Tibial nerve (tissue), 4 donors: ENCODE measurements at regions not wholly inside any gene's neighbourhood (a gene's known extent, or its start where the extent isn't known, plus 50 kb on each side); places are given as distances from the start of the nearest gene placed in this dataset.

Source experiments
- DNase-seq, 2 donors: peaks; one replicate each; pipeline ENCODE4 v3.0.0-alpha.2; 2019; ENCODE audit warnings: low spot score in 2 of 2
- H3K27ac ChIP-seq, 4 donors: fragments of 200-600 bp; sonication (generic) in 3 of 4; one replicate each; pipeline ENCODE4 v1.5.1; 2017 to 2019; ENCODE audit warnings: mild to moderate bottlenecking in 1 of 4
- H3K27me3 ChIP-seq, 2 donors: fragments of 200-600 bp; sonication (generic) in 1 of 2; one replicate each; pipeline versions ENCODE4 v1.5.1 to v1.6.0; 2017 to 2019
- H3K36me3 ChIP-seq, 3 donors: fragments of 200-600 bp; sonication (generic); one replicate each; pipeline ENCODE4 v1.5.1; 2018 to 2019
- H3K4me1 ChIP-seq, 4 donors: fragments of 200-600 bp; sonication (generic) in 3 of 4; one replicate each; pipeline ENCODE4 v1.5.1; 2017 to 2019
- H3K4me3 ChIP-seq, 4 donors: fragments of 200-600 bp; sonication (generic) in 3 of 4; one replicate each; pipeline ENCODE4 v1.5.1; 2017 to 2019; ENCODE audit warnings: mild to moderate bottlenecking in 1 of 4, moderate library complexity in 1 of 4
- H3K9me3 ChIP-seq, 4 donors: fragments of 200-600 bp; sonication (generic) in 3 of 4; one replicate each; pipeline ENCODE4 v1.5.1; 2017 to 2019
- CTCF ChIP-seq, 5 experiments: fragments of 200-600 bp in 3 of 5; fragments of 450-650 bp in 2 of 5; sonication (generic) in 3 of 5; IDR thresholded peaks; one replicate each; pipeline ENCODE4 v1.5.1; 2016 to 2019; ENCODE audit warnings: antibody characterized with exemption in 5 of 5, mild to moderate bottlenecking in 3 of 5, moderate library complexity in 2 of 5
- EP300 ChIP-seq, 2 donors: sonication (generic); formaldehyde crosslinking; IDR thresholded peaks; one replicate each; pipeline ENCODE4 v1.6.1; 2017; ENCODE audit warnings: antibody characterized with exemption in 2 of 2, mild to moderate bottlenecking in 1 of 2
- POLR2A ChIP-seq, 2 donors: fragments of 450-650 bp; IDR thresholded peaks; one replicate each; pipeline ENCODE4 v1.6.1; 2017; ENCODE audit warnings: antibody characterized with exemption in 2 of 2, mild to moderate bottlenecking in 2 of 2, moderate library complexity in 2 of 2
- WGBS, 2 donors: methylation state at CpG; one replicate each; pipeline ENCODE4 v1.1.5; 2018; 5-methylcytosine and 5-hydroxymethylcytosine counted together

- H3K4me1 ChIP-seq: peaks cover 0 to 8% (median 4%) of the 10 kb centered on the region in 4 donors
Measured at GRCh38 chr12:92425165-92425564, 277.6 kb upstream of the PLEKHG7 start.

GRCh38 chr12:92424338-92424737 is 278.5 kb upstream of the PLEKHG7 start:
- no peaks in the 10 kb centered on the region for H3K27me3 ChIP-seq
- H3K36me3 ChIP-seq: no peaks in the 10 kb centered on the region
- TF ChIP-seq POLR2A (IDR thresholded peaks at IDR 0.05) (no peak), CTCF (IDR thresholded peaks at IDR 0.05) (no peak), EP300 (IDR thresholded peaks at IDR 0.05) (no peak)
- peak overlapping the region in 2 of 4 donors; percentile 3 to 12 for H3K27ac ChIP-seq
- no peak for DNase-seq
- no peak overlapping the region for H3K4me3 ChIP-seq
- H3K9me3 ChIP-seq: no peaks in the 10 kb centered on the region
- H3K4me1 ChIP-seq: peaks cover 0 to 8% (median 4%) of the 10 kb centered on the region in 4 donors
- WGBS, 2 donors: 55 to 62% methylated on average over 4 of the region's 4 CpGs

More at GRCh38 chr12:92425165-92425564, 277.6 kb upstream of the PLEKHG7 start:
- Histone ChIP-seq H3K9me3 (no peaks in the 10 kb centered on the region), H3K4me3 (no peak overlapping the region), H3K36me3 (no peaks in the 10 kb centered on the region), H3K27ac (no peak overlapping the region), H3K27me3 (no peaks in the 10 kb centered on the region)
- DNase-seq: no peak
- WGBS, 2 donors: 63 to 73% methylated on average over 1 of the region's 1 CpG
- TF ChIP-seq CTCF (IDR thresholded peaks at IDR 0.05) (no peak), POLR2A (IDR thresholded peaks at IDR 0.05) (no peak), EP300 (IDR thresholded peaks at IDR 0.05) (no peak)

- Histone ChIP-seq H3K4me1 (peaks cover 0 to 8% (median 4%) of the 10 kb centered on the region in 4 donors), H3K27ac (no peak overlapping the region), H3K9me3 (no peaks in the 10 kb centered on the region), H3K4me3 (no peak overlapping the region), H3K27me3 (no peaks in the 10 kb centered on the region), H3K36me3 (no peaks in the 10 kb centered on the region)
- no peak for DNase-seq
- TF ChIP-seq CTCF (IDR thresholded peaks at IDR 0.05) (no peak), POLR2A (IDR thresholded peaks at IDR 0.05) (no peak), EP300 (IDR thresholded peaks at IDR 0.05) (no peak)
Measured at GRCh38 chr12:92421701-92422100, 276.1 kb upstream of the BTG1 start.

GRCh38 chr12:92421042-92421441 is 275.4 kb upstream of the BTG1 start:
- no peaks in the 10 kb centered on the region for H3K27me3 ChIP-seq
- no peak overlapping the region for H3K27ac ChIP-seq
- no peak overlapping the region for H3K4me3 ChIP-seq
- H3K36me3 ChIP-seq: no peaks in the 10 kb centered on the region
- DNase-seq: no peak
- 100% methylated on average over 1 of the region's 1 CpG for WGBS, 2 donors
- no peak for TF ChIP-seq CTCF (IDR thresholded peaks at IDR 0.05)
- TF ChIP-seq POLR2A (IDR thresholded peaks at IDR 0.05): no peak
- TF ChIP-seq EP300 (IDR thresholded peaks at IDR 0.05): no peak
- peaks cover 0 to 8% (median 4%) of the 10 kb centered on the region in 4 donors for H3K4me1 ChIP-seq
- H3K9me3 ChIP-seq: no peaks in the 10 kb centered on the region

GRCh38 chr12:92419201-92419600 is 273.6 kb upstream of the BTG1 start:
- H3K27me3 ChIP-seq: no peaks in the 10 kb centered on the region
- peaks cover 0 to 4% (median 1%) of the 10 kb centered on the region in 4 donors for H3K4me1 ChIP-seq
- no peak overlapping the region for H3K27ac ChIP-seq
- TF ChIP-seq POLR2A (IDR thresholded peaks at IDR 0.05) (no peak), EP300 (IDR thresholded peaks at IDR 0.05) (no peak), CTCF (IDR thresholded peaks at IDR 0.05) (no peak)
- H3K36me3 ChIP-seq: no peaks in the 10 kb centered on the region
- no peak for DNase-seq
- H3K4me3 ChIP-seq: no peak overlapping the region
- 53 to 71% methylated on average over 1 of the region's 1 CpG for WGBS, 2 donors
- H3K9me3 ChIP-seq: no peaks in the 10 kb centered on the region
